ENCODE measurements at regions not wholly inside any gene's neighbourhood (a gene's known extent, or its start where the extent isn't known, plus 50 kb on each side); places are given as distances from the start of the nearest gene placed in this dataset.

GRCh38 chr2:196315388-196316049 lies 144.1 kb upstream of the STK17B start:
- no peak for DNase-seq (ENCODE audit: extremely low read depth, low read depth)
- no peak for TF ChIP-seq CTCF (IDR thresholded peaks at IDR 0.05; ENCODE audit: low read depth, low read length, missing control alignments)
- no peak overlapping the region for H3K4me3 ChIP-seq (replicated peaks; ENCODE audit: low read depth, low read length)

- TF ChIP-seq CTCF (IDR thresholded peaks at IDR 0.05; ENCODE audit: low read depth, low read length, missing control alignments), result no peak
- no peak overlapping the region for H3K4me3 ChIP-seq (replicated peaks; ENCODE audit: low read depth, low read length)
- no peak for DNase-seq (ENCODE audit: extremely low read depth, low read depth)
Measured at GRCh38 chr2:196316050-196316430, 144.7 kb upstream of the STK17B start.

- DNase-seq (ENCODE audit: extremely low read depth, low read depth), result no peak
- no peak overlapping the region for H3K4me3 ChIP-seq (replicated peaks; ENCODE audit: low read depth, low read length)
- TF ChIP-seq CTCF (IDR thresholded peaks at IDR 0.05; ENCODE audit: low read depth, low read length, missing control alignments), result no peak
Measured at GRCh38 chr2:196318517-196319377, 147.4 kb upstream of the STK17B start.

- H3K4me3 ChIP-seq (replicated peaks; ENCODE audit: low read depth, low read length), result no peak overlapping the region
- no peak for TF ChIP-seq CTCF (IDR thresholded peaks at IDR 0.05; ENCODE audit: low read depth, low read length, missing control alignments)
Measured at GRCh38 chr2:196322973-196323810, 151.8 kb upstream of the STK17B start.

GRCh38 chr2:196324211-196324610 lies 152.8 kb upstream of the STK17B start:
- no peak for DNase-seq (ENCODE audit: extremely low read depth, low read depth)
- no peak overlapping the region for H3K4me3 ChIP-seq (replicated peaks; ENCODE audit: low read depth, low read length)
- TF ChIP-seq CTCF (IDR thresholded peaks at IDR 0.05; ENCODE audit: low read depth, low read length, missing control alignments), result no peak

More at GRCh38 chr2:196322973-196323810, 151.8 kb upstream of the STK17B start:
- no peak for DNase-seq (ENCODE audit: extremely low read depth, low read depth)

GRCh38 chr2:196328088-196328680 lies 156.8 kb upstream of the STK17B start:
- TF ChIP-seq CTCF (IDR thresholded peaks at IDR 0.05; ENCODE audit: low read depth, low read length, missing control alignments), result no peak
- DNase-seq (ENCODE audit: extremely low read depth, low read depth), result no peak
- H3K4me3 ChIP-seq (replicated peaks; ENCODE audit: low read depth, low read length), result no peak overlapping the region

Measured in HFF-Myc (cell line).